ENCODE measurements at regions not wholly inside any gene's neighbourhood (a gene's known extent, or its start where the extent isn't known, plus 50 kb on each side); places are given as distances from the start of the nearest gene placed in this dataset.
"Not testable (repeated sequence)": the region's sequence is repeated elsewhere in the genome, so short reads cannot be mapped to it uniquely, and the experiment has no call there.

DNA sequence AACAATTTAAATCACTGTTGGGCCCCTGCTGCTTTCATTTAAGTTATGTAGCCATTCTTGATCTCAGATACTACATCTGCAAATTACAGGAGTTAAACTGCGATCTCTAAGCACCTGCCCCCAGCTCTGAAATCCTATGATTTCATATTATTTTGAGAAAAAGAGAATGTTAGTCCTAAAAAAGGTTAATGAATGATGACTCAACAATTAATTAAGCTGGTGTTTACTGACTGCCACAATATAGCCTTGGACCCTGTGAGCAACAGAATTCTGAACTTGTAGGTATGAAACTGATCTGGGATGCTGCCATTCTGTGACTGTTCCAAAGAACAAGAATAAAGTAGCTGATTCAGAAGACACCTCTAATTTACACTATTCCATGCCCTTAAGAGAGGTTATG, 124.4 kb upstream of the FBXL7 start:
- H3K27ac Mint-ChIP-seq: no peak overlapping the region
- H3K36me3 Mint-ChIP-seq (ENCODE audit: low read depth): no peaks in the 10 kb centered on the region
- no peak overlapping the region for H3K4me3 Mint-ChIP-seq
- intact Hi-C loops (cut with micrococcal nuclease): no loop called here
- H3K27me3 Mint-ChIP-seq: no peaks in the 10 kb centered on the region
- no peak for DNase-seq
- H3K4me1 Mint-ChIP-seq: no peaks in the 10 kb centered on the region
- peaks cover 3% of the 10 kb centered on the region for H3K9me3 Mint-ChIP-seq

DNA sequence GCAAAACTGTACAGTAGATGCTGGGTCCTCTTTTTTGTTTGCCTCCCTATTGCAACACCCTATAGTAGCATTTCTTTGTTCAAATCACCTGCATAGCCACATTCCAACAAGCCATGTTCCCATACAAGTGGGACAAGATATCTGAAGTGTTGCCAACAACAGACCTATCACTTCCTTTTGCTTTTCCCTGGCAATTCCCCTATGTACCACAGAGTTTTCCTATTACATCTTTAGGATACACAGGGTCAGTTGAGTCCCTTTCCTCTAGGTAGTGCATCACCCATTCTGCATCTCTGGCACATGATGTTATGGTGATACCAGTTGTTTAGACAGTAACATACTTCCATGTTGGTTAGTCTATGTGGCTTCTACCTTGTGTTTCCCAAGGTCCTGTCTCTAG, 125.1 kb upstream of the FBXL7 start:
- no peak overlapping the region for H3K4me3 Mint-ChIP-seq
- H3K4me1 Mint-ChIP-seq: no peaks in the 10 kb centered on the region
- no peak overlapping the region for H3K27ac Mint-ChIP-seq
- DNase-seq: no peak
- H3K36me3 Mint-ChIP-seq (ENCODE audit: low read depth): no peaks in the 10 kb centered on the region
- H3K27me3 Mint-ChIP-seq: no peaks in the 10 kb centered on the region
- intact Hi-C loops (cut with micrococcal nuclease): no loop called here
- H3K9me3 Mint-ChIP-seq: peaks cover 3% of the 10 kb centered on the region

DNA sequence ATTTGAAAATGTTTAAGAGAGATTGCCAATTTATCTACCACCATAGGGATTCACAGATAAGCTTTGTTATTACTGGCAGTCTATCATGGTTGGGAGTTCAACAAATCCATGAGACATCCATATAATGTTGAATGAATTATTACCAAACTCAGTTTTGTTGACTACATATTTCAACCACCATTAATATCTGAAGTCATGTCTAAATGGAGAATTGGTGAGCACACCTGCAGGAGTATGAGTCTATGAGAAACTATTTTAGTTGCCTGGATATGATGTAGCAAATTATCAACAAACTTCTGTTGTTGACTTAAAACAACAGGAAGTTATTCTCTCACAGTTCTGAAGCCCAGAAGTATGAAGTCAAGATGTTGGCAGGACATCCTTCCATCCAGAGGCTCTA, 126.8 kb upstream of the FBXL7 start:
- peaks cover 3% of the 10 kb centered on the region for H3K9me3 Mint-ChIP-seq
- intact Hi-C loops (cut with micrococcal nuclease): no loop called here

DNA sequence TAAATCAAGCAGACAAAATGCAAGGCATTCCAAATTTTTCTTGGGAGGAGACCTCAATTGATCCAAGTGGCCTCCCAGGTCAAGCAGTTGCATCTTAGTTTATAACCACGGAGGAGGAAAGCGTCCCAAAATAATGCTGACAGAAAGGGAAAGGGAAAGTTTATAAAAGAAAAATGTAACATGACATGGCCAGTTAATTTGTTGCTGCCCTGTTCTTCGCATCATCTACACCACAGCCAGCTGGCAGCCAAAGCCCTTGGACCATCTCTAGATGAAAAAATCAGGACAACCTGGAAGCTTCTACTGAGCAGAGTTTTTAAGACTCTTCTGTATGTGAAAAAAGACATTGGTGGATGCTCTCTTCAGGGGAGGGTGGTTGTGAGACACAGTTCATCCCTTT, 128.8 kb upstream of the FBXL7 start:
- Mint-ChIP-seq H3K27ac (no peak overlapping the region), H3K4me1 (no peaks in the 10 kb centered on the region), H3K9me3 (peaks cover 13% of the 10 kb centered on the region), H3K36me3 (ENCODE audit: low read depth) (no peaks in the 10 kb centered on the region), H3K27me3 (no peaks in the 10 kb centered on the region), H3K4me3 (no peak overlapping the region)
- DNase-seq: no peak
- intact Hi-C loops (cut with micrococcal nuclease): no loop called here

More for the DNA sequence above, 126.8 kb upstream of the FBXL7 start:
- Mint-ChIP-seq H3K27ac (no peak overlapping the region), H3K27me3 (no peaks in the 10 kb centered on the region), H3K4me1 (no peaks in the 10 kb centered on the region), H3K36me3 (ENCODE audit: low read depth) (no peaks in the 10 kb centered on the region), H3K4me3 (no peak overlapping the region)
- no peak for DNase-seq

DNA sequence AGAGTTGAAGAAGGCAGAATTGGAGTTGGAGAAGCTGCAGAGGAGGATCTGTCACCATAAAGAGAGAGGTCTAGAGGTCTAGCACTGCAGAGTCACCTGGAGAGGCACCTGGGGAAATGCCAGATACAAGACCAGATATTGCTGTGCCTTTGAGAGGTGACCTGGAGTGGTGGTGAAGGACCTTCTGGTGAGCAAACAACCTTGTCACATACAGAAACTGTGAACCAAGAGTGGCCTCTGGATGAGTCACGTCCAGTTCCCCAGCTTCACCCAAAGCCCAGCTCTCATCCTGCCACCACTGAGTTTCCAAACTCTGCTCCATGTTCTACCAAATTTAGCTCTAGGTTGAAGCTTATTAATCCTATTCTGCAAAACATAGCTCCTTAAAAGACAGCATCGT, 131.1 kb upstream of the FBXL7 start:
- Mint-ChIP-seq H3K4me3 (no peak overlapping the region), H3K27me3 (no peaks in the 10 kb centered on the region), H3K27ac (no peak overlapping the region), H3K36me3 (ENCODE audit: low read depth) (no peaks in the 10 kb centered on the region), H3K9me3 (peaks cover 15% of the 10 kb centered on the region), H3K4me1 (no peaks in the 10 kb centered on the region)
- DNase-seq: no peak
- intact Hi-C loops (cut with micrococcal nuclease): no loop called here

DNA sequence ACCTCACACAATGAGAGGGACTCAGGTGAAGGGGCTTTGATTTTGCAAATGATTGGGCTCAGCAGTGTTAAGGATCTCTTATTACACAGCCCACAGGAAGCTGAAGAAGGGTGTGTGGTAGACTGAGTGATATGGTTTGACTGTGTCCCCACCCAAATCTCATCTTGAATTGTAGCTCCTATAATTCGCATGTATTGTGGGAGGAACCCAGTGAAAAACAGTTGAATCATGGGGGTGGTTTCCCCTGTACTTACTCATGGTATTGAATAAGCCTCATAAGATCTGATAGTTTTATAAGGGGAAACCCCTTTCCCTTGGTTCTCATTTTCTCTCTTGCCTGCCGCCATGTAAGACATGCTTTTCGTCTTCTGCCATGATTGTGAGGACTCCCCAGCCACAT, 132.5 kb upstream of the FBXL7 start:
- H3K4me1 Mint-ChIP-seq: no peaks in the 10 kb centered on the region
- intact Hi-C loops (cut with micrococcal nuclease): no loop called here
- H3K36me3 Mint-ChIP-seq (ENCODE audit: low read depth): no peaks in the 10 kb centered on the region
- peaks cover 12% of the 10 kb centered on the region for H3K9me3 Mint-ChIP-seq
- no peak overlapping the region for H3K27ac Mint-ChIP-seq
- no peaks in the 10 kb centered on the region for H3K27me3 Mint-ChIP-seq
- H3K4me3 Mint-ChIP-seq: no peak overlapping the region
- DNase-seq: no peak

DNA sequence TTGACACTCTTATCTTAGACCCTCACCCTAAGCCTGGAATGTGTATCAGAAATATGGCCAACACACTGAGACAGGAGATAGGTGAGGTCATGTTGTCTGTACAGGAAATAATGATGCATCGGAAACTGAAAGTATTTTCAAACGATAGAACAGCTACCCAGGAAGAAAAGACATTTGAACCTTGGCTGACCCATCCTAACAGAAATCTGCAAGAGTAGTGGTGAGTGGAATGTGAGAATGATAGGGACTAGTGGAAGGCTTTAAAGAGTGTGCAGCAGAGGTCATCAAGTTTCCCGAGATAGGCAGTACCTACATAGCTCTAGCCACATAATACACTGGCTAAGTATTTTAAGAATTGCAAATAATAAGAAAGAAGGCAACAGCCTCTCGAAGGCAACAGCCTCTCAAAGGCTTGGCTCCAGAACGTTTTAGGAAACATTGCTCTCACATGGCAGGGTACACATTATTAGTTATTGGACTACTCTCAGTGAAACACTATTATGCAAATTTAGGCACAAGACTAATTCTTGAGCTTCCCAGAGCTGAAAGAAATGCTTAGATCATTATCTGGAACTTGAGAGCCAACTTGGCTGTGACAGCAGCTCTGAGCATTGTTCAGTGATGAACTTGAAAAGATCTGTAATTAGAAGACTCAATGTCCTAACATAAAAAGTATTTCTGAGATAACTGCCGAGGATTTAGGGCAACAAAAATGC, 133.1 kb upstream of the FBXL7 start:
- H3K4me1 Mint-ChIP-seq: no peaks in the 10 kb centered on the region
- no peak overlapping the region for H3K27ac Mint-ChIP-seq
- no peaks in the 10 kb centered on the region for H3K36me3 Mint-ChIP-seq (ENCODE audit: low read depth)
- H3K4me3 Mint-ChIP-seq: no peak overlapping the region
- H3K9me3 Mint-ChIP-seq: peaks cover 12% of the 10 kb centered on the region
- no peak for DNase-seq
- intact Hi-C loops (cut with micrococcal nuclease): no loop called here
- no peaks in the 10 kb centered on the region for H3K27me3 Mint-ChIP-seq

DNA sequence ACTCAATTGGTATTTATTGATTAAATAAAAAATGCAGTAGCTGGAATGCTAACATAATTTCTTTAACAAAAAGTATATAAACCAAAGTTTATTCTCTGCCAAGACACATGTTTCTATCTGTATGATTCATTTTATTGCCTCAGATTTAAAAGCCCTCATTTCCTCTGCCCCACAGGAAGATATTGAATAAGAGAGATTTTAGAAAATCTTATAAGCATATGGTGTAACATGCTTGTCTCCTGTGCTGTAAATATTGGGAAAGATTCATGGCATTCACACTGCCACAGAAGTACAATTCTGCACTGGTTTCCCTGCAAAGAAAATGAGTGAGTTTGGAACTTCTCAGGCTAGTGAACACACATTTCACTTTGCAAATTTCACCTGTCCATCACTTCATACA, 134.9 kb upstream of the FBXL7 start:
- Mint-ChIP-seq H3K4me3 (no peak overlapping the region), H3K27me3 (no peaks in the 10 kb centered on the region), H3K36me3 (ENCODE audit: low read depth) (no peaks in the 10 kb centered on the region), H3K4me1 (no peaks in the 10 kb centered on the region), H3K9me3 (peaks cover 12% of the 10 kb centered on the region), H3K27ac (no peak overlapping the region)
- intact Hi-C loops (cut with micrococcal nuclease): no loop called here
- DNase-seq: no peak

DNA sequence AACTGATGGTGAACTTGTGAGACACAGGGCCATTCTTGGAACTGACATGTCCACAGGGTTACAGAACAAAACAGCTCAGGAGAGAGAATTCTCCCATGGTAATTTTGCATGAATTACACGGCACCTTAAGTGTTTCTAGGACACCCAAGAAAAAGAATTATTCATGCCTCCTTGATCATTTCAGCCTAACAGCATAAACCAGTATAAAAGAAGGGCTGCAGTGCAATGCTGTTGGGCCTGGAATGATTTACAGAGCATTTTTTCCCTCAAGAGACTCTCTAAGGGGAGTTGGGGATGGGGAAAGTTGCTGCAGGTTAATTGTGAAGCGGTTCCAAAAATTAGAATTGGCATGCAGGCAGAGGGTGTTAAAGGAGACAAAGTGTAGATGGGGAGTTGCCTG, 136.4 kb upstream of the FBXL7 start:
- DNase-seq: no peak
- Mint-ChIP-seq H3K4me3 (no peak overlapping the region), H3K36me3 (ENCODE audit: low read depth) (no peaks in the 10 kb centered on the region), H3K9me3 (peaks cover 12% of the 10 kb centered on the region), H3K27me3 (no peaks in the 10 kb centered on the region), H3K27ac (no peak overlapping the region), H3K4me1 (no peaks in the 10 kb centered on the region)
- intact Hi-C loops (cut with micrococcal nuclease): no loop called here

DNA sequence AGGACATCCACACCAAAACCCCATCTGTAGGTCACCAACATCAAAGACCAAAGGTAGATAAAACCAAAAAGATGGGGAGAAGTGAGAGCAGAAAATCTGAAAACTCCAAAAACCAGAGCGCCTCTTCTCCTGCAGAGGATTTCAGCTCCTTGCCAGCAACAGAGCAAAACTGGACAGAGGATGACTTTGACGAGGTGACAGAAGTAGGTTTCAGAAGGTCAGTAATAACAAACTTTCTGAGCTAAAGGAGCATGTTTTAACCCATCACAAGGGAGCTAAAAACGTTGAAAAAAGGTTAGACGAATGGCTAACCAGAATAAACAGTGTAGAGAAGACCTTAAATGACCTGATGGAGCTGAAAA, 142.9 kb upstream of the FBXL7 start:
- H3K4me3 Mint-ChIP-seq; H3K9me3 Mint-ChIP-seq; DNase-seq; H3K27ac Mint-ChIP-seq; H3K36me3 Mint-ChIP-seq (ENCODE audit: low read depth); H3K27me3 Mint-ChIP-seq; intact Hi-C loops (cut with micrococcal nuclease); H3K4me1 Mint-ChIP-seq: not testable (repeated sequence)

DNA sequence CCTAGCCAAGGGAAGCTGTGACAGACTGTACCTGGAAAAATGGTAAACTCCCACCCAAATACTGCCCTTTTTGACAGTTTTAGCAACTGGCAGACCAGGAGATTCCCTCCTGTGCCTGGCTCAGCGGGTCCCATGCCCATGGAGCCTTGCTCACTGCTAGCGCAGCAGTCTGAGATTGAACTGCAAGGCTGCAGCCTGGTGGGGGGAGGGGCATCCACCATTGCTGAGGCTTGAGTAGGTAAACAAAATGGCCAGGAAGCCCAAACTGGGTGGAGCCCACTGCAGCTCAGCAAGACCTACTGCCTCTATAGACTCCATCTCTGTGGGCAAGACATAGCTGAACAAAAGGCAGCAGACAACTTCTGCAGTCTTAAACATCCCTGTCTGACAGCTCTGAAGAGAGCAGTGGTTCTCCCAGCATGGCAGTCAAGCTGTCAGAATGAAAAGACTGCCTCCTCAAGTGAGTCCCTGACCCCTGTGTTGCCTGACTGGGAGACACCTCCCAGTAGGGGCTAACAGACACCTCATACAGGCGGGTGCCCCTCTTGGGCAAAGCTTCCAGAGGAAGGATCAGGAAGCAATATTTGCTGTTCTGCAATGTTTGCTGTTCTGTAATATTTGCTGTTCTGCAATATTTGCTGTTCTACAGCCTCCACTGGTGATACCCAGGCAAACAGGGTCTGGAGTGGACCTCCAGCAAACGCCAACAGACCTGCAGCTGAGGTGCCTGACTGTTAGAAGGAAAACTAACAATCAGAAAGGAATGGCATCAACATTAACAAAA, 143.5 kb upstream of the FBXL7 start:
- H3K4me1 Mint-ChIP-seq; DNase-seq; H3K27me3 Mint-ChIP-seq; H3K36me3 Mint-ChIP-seq (ENCODE audit: low read depth); H3K4me3 Mint-ChIP-seq; H3K27ac Mint-ChIP-seq; intact Hi-C loops (cut with micrococcal nuclease); H3K9me3 Mint-ChIP-seq: not testable (repeated sequence)

DNA sequence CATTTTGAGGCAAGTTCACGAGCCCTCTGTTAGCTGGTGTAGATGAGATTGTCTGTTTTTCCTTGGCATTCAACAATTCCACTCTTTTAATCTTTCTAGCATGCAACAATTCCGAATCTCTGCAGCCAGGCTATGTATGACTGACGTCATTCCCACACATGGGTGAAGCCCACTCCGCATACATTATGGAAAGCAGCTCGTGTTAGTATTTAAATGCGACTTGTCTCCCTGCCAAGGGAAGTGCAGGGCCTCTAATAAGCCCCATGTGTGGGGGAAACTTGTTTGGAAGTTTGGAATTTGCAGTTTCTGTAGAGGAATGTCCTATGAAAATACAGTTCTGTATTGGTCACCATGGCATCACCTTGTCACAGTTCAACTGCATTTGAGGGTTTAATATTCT, 146.0 kb upstream of the FBXL7 start:
- intact Hi-C loops (cut with micrococcal nuclease): no loop called here
- H3K27me3 Mint-ChIP-seq: no peaks in the 10 kb centered on the region
- no peak for DNase-seq
- H3K27ac Mint-ChIP-seq: no peak overlapping the region
- H3K36me3 Mint-ChIP-seq (ENCODE audit: low read depth): no peaks in the 10 kb centered on the region
- no peaks in the 10 kb centered on the region for H3K4me1 Mint-ChIP-seq
- no peak overlapping the region for H3K4me3 Mint-ChIP-seq
- H3K9me3 Mint-ChIP-seq: peaks cover 5% of the 10 kb centered on the region

DNA sequence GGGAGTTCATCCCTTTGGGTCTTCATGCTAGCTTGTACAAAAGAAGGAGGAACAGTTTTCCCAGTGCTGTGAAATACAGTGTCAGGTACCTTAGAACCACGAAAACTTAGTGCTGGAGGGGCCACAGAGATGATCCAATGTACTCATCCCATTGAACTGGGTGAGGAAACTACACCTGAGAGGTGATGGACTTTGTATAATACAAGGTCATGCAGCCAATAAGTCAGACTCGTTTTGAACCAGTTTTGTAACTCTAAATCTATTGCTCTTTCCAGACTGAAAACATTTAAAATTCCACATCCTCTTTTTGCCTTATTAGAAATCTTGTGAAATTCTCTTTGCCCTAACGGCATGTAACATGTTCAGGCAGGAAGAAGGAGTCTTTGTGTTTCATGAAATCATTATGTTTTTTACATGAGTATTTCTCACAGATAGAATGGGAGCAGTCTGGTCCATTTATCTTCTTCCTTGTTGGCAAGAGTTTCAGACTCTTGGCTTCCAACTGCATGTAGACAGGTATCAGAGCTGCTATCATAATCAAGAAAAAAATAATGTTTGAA, 146.8 kb upstream of the FBXL7 start:
- no peaks in the 10 kb centered on the region for H3K4me1 Mint-ChIP-seq
- no peak for DNase-seq
- H3K4me3 Mint-ChIP-seq: no peak overlapping the region
- intact Hi-C loops (cut with micrococcal nuclease): no loop called here
- H3K27ac Mint-ChIP-seq: no peak overlapping the region
- H3K36me3 Mint-ChIP-seq (ENCODE audit: low read depth): no peaks in the 10 kb centered on the region
- H3K9me3 Mint-ChIP-seq: peaks cover 5% of the 10 kb centered on the region
- H3K27me3 Mint-ChIP-seq: no peaks in the 10 kb centered on the region

DNA sequence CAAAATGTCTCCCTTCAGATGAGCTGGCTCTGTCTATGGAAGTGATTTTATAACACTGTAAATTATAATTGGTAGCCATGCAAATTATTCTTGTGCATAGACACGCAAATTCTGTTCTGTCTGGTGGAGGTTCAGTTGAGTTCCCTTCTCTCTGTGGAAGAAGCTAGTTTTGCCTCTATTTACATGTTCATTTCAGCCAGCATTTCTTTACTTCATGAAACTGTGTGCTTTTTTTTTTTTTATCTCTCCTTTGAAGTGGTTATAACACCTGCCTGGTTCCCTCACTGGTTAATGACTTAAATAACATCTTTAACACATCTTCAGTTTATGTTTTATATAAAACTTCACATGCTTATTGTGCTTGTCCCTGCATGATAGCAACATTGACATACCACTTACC, 149.4 kb upstream of the FBXL7 start:
- no peaks in the 10 kb centered on the region for H3K4me1 Mint-ChIP-seq
- H3K27me3 Mint-ChIP-seq: no peaks in the 10 kb centered on the region
- peaks cover 4% of the 10 kb centered on the region for H3K9me3 Mint-ChIP-seq
- DNase-seq: no peak
- intact Hi-C loops (cut with micrococcal nuclease): no loop called here
- H3K27ac Mint-ChIP-seq: no peak overlapping the region
- H3K4me3 Mint-ChIP-seq: no peak overlapping the region
- no peaks in the 10 kb centered on the region for H3K36me3 Mint-ChIP-seq (ENCODE audit: low read depth)
